ENCODE measurements at regions not wholly inside any gene's neighbourhood (a gene's known extent, or its start where the extent isn't known, plus 50 kb on each side); places are given as distances from the start of the nearest gene placed in this dataset.
"Not testable (repeated sequence)": the region's sequence is repeated elsewhere in the genome, so short reads cannot be mapped to it uniquely, and the experiment has no call there.

DNA sequence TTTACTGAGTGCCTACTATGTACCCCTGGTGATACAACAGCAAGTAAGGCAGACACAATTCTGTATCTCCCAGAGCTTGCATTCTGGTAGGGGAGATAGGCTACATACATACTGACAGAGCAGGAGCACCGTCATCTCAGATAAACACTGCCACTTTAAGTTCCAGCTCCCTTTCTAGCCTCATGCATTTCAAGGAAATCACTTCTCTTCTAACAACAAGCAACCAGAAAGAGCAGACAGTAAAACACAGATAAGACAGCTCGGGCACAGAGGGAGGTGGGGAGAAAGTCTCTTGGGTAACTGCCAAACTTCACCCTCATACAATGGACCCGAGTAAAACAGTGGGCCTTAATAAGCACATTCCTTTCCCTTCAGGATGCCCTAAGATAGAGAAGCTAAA, 169.6 kb downstream of the UTP18 start:
- H3K27ac ChIP-seq; DNase-seq (ENCODE audit: low read depth, low spot score): not testable (repeated sequence)

GRCh38 chr17:51430591-51430990, 170.2 kb downstream of the UTP18 start:
- no peak overlapping the region for H3K27ac ChIP-seq
- DNase-seq (ENCODE audit: low read depth, low spot score): no peak

- peak; percentile 29 for DNase-seq (ENCODE audit: low read depth, low spot score)
- peak overlapping the region; percentile 15 for H3K27ac ChIP-seq
These were observed 174.3 kb downstream of the UTP18 start for GRCh38 chr17:51434434-51435170.

DNA sequence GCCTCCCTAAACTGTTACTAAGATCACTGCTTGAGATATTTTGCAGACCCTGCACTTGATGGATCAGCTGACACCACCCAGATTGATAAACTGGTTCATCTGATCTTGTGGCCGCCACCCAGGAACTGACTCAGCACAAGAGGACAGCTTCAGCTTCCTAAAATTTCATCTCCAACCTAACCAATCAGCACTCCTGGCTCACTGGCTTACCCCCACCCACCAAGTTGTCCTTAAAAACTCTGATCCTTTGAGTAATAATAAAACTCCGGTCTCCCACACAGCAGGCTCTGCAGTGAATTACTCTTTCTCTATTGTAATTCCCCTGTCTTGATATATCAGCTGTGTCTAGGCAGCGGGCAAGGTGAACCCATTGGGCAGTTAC, 174.8 kb downstream of the UTP18 start:
- no peak for DNase-seq (ENCODE audit: low read depth, low spot score)
- H3K27ac ChIP-seq: no peak overlapping the region

DNA sequence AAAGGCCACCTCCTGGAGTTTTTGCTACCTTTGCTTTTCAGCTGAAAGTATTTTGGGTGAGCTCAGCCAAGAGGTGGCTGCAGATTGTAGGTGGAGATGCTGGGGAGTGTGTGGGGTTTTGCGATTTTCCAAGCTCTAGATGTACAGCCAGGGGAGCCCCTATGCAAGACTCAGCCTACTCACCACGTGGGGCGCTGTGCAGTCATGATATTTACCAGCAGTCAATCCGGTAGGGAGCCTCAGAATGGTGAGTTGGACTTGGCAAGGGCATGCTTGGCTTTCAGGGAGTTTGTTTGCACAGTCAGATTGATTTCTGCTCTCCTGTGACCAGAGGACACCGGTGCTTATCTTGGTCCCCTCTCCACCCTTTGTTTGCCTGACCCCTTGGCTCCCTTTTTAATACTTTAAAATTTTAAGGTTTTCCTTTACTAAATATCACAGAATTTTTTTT, 175.3 kb downstream of the UTP18 start:
- no peak for DNase-seq (ENCODE audit: low read depth, low spot score)
- no peak overlapping the region for H3K27ac ChIP-seq

DNA sequence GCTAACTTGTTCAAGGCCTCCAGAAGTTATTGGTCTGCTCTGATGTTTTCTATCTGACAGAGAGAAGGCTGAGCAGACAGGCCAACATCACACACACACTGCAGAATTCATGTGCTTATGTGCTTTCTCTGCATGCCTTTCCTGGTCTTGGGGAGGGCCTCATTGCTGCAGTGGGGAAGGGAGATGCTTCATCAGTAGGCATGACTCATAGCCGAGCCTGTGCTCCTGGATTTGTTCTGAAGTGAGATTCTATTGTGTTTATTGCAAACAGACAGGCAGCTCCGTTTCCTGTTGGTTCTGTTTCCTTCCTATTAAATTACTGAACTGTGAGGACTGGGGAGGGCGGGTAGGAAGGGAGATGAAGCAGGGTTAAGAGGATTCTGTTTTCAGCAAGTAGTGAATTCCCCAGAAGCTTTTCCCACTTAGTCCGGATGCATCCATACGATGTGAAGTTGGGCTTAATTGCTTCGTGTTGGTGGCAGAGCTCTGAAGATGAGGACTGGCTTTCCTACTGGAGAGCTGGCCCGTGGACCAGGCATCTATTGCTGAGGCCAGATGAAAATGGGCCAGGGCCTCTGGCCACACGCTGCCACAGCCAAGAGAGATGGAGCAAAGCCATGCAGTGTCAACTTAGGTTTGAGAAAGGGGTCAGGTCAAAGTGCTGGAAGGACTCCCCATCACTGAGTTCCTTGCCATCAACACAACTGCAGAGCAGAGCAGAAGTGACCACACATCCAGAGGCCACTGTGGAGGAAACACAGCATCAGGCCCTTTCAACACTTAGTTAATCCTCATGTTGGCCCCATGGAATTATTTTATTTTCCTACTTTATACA, 179.3 kb downstream of the UTP18 start:
- no peak for DNase-seq (ENCODE audit: low read depth, low spot score)
- H3K27ac ChIP-seq: no peak overlapping the region

GRCh38 chr17:51441431-51441830, 181.1 kb downstream of the UTP18 start:
- DNase-seq (ENCODE audit: low read depth, low spot score): no peak
- H3K27ac ChIP-seq: no peak overlapping the region

DNA sequence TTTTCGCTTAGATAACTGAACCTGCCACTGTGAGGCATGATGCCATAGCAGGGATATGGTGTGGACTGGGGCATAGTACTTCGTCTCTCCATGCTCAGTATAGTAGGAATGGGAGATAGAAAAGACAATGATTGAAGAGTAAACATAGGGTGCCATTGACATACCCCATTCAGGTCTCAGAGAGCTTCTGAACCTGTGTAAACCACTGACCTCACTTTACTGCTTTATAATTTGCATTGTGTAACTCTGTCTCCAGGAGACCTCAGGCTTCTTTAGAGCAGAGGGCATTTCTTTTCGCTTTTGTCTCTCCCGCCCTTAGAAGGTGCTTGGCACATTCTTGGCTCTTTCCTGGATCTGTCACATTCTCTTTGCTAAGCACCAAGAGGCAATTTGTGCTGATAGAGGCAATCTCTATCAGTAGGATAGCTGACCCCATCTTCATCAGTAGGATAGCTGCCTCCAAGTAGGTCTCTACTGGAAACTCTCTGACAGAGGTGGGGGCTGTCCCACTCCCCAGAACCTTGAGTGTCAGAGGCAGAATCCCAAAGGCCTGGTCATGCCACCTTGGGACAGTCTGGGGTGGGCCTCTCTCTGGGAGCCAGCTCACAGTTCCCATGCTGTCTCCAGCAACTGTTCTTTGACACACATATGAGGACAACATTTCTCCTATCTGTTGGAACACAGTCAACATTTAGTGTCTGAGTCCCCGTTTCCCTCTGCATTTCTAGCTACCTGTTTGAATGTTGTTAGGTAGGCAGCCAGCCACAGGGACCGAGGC, 181.9 kb downstream of the UTP18 start:
- no peak for DNase-seq (ENCODE audit: low read depth, low spot score)
- no peak overlapping the region for H3K27ac ChIP-seq

GRCh38 chr17:51443646-51444045, 183.3 kb downstream of the UTP18 start:
- no peak for DNase-seq (ENCODE audit: low read depth, low spot score)
- H3K27ac ChIP-seq: no peak overlapping the region

- no peak for DNase-seq (ENCODE audit: low read depth, low spot score)
- no peak overlapping the region for H3K27ac ChIP-seq
These were observed 185.6 kb downstream of the UTP18 start for GRCh38 chr17:51445946-51446345.

- H3K27ac ChIP-seq: no peak overlapping the region
- no peak for DNase-seq (ENCODE audit: low read depth, low spot score)
These were observed 194.2 kb downstream of the UTP18 start for GRCh38 chr17:51454456-51454978.

GRCh38 chr17:51455211-51455610, 194.9 kb downstream of the UTP18 start:
- H3K27ac ChIP-seq: no peak overlapping the region
- no peak for DNase-seq (ENCODE audit: low read depth, low spot score)

DNA sequence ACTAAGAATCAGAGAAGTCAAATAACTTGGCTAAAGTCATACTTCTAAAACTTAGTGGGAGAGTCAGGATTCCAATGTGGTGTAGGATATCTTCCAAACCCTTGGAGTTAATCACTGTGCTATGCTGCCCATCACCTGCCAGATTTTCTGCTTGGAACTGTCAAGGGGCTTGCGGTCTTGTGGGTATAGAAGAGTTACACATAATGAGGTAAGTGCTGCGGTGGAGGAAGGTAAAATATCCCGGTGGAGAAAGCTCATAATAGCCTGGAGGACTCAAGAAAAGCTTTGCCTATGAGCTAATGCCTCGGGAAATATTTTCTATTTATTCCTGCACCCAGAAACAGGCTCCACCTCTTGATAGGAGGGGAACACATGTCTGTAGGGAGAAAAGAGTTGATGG, 195.6 kb downstream of the UTP18 start:
- DNase-seq (ENCODE audit: low read depth, low spot score): no peak

GRCh38 chr17:51456942-51457341, 196.6 kb downstream of the UTP18 start:
- H3K27ac ChIP-seq: no peak overlapping the region
- no peak for DNase-seq (ENCODE audit: low read depth, low spot score)

More for the DNA sequence above, 195.6 kb downstream of the UTP18 start:
- no peak overlapping the region for H3K27ac ChIP-seq

- no peak for DNase-seq (ENCODE audit: low read depth, low spot score)
- H3K27ac ChIP-seq: no peak overlapping the region
These were observed 201.2 kb downstream of the UTP18 start for GRCh38 chr17:51461578-51462004.

DNA sequence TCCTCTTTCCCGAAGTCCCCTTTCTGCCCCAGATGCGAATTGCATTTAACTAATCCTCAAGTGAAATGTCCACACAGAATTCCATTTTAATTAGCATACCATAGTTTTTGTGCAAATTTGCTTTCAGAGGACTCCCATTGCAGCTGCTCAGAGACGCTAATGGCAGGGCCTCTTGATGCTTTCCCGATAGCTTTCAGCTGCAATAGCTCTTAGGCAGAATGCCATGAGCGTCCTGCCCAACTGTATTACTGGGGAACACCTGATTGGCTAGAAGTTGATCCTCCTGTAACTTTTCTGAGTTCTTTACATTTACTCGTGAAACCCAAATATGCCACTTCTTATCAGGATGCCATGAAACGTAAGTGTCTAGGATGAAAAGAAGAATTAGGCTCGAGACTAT, 203.0 kb downstream of the UTP18 start:
- H3K27ac ChIP-seq: no peak overlapping the region
- DNase-seq (ENCODE audit: low read depth, low spot score): no peak

DNA sequence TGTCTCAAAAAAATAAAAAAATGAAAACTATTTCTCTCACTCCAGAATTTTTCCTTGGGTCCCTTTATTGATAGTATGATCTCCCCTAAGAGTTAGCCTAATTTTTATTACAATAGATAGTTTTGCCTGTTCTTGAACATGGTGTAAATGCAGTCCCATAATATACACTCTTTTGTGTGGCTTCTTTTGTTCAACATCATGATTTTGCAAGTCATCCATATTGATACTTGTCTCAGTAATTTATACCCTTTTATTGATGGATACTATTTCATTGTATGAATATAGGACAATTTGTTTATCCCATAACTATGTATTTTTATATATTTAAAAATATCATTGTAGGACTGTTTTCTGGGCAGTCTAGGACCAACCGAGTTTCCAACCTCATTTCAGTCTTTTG, 207.0 kb downstream of the UTP18 start:
- no peak overlapping the region for H3K27ac ChIP-seq
- no peak for DNase-seq (ENCODE audit: low read depth, low spot score)

- no peak overlapping the region for H3K27ac ChIP-seq
- no peak for DNase-seq (ENCODE audit: low read depth, low spot score)
These were observed 212.4 kb downstream of the UTP18 start for GRCh38 chr17:51472670-51473205.

DNA sequence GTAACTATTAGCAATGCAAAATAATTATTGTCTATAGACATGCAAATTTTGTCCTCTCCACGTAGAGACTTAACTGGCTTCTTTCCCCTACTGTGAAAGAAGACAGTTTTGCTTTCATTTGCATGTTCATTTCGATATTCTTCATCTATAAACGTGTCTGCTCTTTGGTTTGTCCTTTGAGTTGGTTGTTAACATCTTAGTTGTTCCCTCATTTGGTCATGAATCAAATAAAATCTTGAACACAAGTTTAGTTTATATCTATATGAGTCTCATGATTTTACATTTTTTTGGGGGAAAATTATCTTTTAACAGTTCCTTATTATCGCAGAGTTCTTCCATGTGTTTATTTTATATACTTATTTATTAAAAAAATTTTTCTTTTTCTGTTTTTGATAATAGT, 214.4 kb downstream of the UTP18 start:
- no peak for DNase-seq (ENCODE audit: low read depth, low spot score)
- H3K27ac ChIP-seq: no peak overlapping the region

DNA sequence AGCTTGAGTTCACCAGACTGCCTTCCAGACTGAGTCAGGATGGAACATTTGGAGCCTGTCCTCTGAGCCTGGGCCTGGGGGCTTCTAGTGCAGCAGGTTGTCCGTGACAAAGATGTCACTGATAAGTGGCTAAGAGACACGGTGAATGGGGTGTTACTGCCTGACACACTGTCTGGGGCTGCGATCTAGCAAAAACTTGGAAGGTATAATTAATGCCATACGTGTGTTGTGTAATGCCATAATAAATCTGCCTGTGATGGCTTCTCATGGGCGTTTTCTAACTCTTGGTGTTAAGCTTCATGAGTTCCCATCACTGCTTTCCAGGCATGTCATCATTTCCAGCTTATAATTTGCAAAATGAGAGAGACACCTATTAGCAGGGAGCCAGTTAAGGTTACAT, 215.4 kb downstream of the UTP18 start:
- no peak for DNase-seq (ENCODE audit: low read depth, low spot score)
- H3K27ac ChIP-seq: no peak overlapping the region

Measured in epithelial cell of prostate (primary cell).